Natural killer cell (primary cell): ENCODE measurements at regions not wholly inside any gene's neighbourhood (a gene's known extent, or its start where the extent isn't known, plus 50 kb on each side); places are given as distances from the start of the nearest gene placed in this dataset.

Experiments
- ATAC-seq, 3 donors: fragments of 150-1000 bp in 2 of 3; fragments of 200-7000 bp in 1 of 3; cut with Tn5 transposase; 1 replicate in 1 of 3; 2 replicates in 2 of 3; pipeline ENCODE4 v1.10.0; 2021; ENCODE audit warnings: mild to moderate bottlenecking in 2 of 3, moderate library complexity in 2 of 3
- DNase-seq, 2 donors: peaks; one replicate each; pipeline versions ENCODE4 v3.0.0 to v3.0.0-alpha.2; 2013 to 2021; ENCODE audit warnings: mixed read lengths in 1 of 2
- H3K27ac ChIP-seq: one replicate; pipeline ENCODE4 v1.5.1; 2013; ENCODE audit warnings: mild to moderate bottlenecking, low read length
- H3K27me3 ChIP-seq: one replicate; pipeline ENCODE4 v1.6.1; 2013; ENCODE audit warnings: low read length; ENCODE audit not compliant: control insufficient read depth, insufficient read depth
- H3K36me3 ChIP-seq: one replicate; pipeline ENCODE4 v1.6.1; 2013; ENCODE audit warnings: low read length; ENCODE audit not compliant: control insufficient read depth, insufficient read depth
- H3K4me1 ChIP-seq: one replicate; pipeline ENCODE4 v1.6.1; 2013; ENCODE audit warnings: low read length; ENCODE audit not compliant: control insufficient read depth, insufficient read depth
- H3K4me3 ChIP-seq: one replicate; pipeline ENCODE4 v1.5.1; 2013; ENCODE audit warnings: low read length
- H3K9me3 ChIP-seq: one replicate; pipeline ENCODE4 v1.6.1; 2013; ENCODE audit warnings: low read length; ENCODE audit not compliant: control insufficient read depth, insufficient read depth
- H3K27ac Mint-ChIP-seq, 2 donors: one replicate each; pipeline ENCODE4 v1.8.0; 2022; ENCODE audit warnings: mild to moderate bottlenecking in 2 of 2, mixed read lengths in 2 of 2, moderate library complexity in 1 of 2
- H3K27me3 Mint-ChIP-seq, 2 donors: one replicate each; pipeline ENCODE4 v1.8.0; 2022; ENCODE audit warnings: low read depth in 2 of 2, mixed read lengths in 2 of 2
- H3K36me3 Mint-ChIP-seq: one replicate; pipeline ENCODE4 v1.8.0; 2022; ENCODE audit warnings: mixed read lengths
- H3K4me1 Mint-ChIP-seq, 2 donors: one replicate each; pipeline ENCODE4 v1.8.0; 2022; ENCODE audit warnings: mixed read lengths in 2 of 2
- H3K4me3 Mint-ChIP-seq: one replicate; pipeline ENCODE4 v1.8.0; 2022; ENCODE audit warnings: mild to moderate bottlenecking, moderate library complexity, mixed read lengths
- H3K9me3 Mint-ChIP-seq, 2 donors: one replicate each; pipeline ENCODE4 v1.8.0; 2022; ENCODE audit warnings: mixed read lengths in 2 of 2
- CTCF ChIP-seq: fragments of 200-600 bp; IDR thresholded peaks from one replicate; pipeline ENCODE4 v1.8.0; 2022; ENCODE audit warnings: antibody characterized with exemption
- WGBS: methylation state at CpG from one replicate; pipeline ENCODE4 v1.1.7; 2013; ENCODE audit warnings: missing lambda C conversion rate; ENCODE audit not compliant: insufficient coverage; 5-methylcytosine and 5-hydroxymethylcytosine counted together
- intact Hi-C: fragments of 100-400 bp; cut with micrococcal nuclease; formaldehyde crosslinking; loops from one replicate; pipeline ENCODE4 v1.14.2; 2022

GRCh38 chr1:101307985-101308689, 71.3 kb downstream of the S1PR1 start:
- H3K4me3 ChIP-seq: no peak overlapping the region

GRCh38 chr1:101308935-101309333, 72.1 kb downstream of the S1PR1 start:
- Histone ChIP-seq H3K36me3 (no peaks in the 10 kb centered on the region), H3K4me3 (peak overlapping the region; percentile 28), H3K27me3 (no peaks in the 10 kb centered on the region), H3K27ac (peak overlapping the region; percentile 86), H3K9me3 (no peaks in the 10 kb centered on the region), H3K4me1 (peaks cover 71% of the 10 kb centered on the region)
- no peak for TF ChIP-seq CTCF
- peak overlapping the region; percentile 91 for H3K27ac Mint-ChIP-seq
- DNase-seq (no peak), ATAC-seq (peak in 1 of 3 donors; percentile 3)
- H3K36me3 Mint-ChIP-seq: no peaks in the 10 kb centered on the region
- peak overlapping the region; percentile 84 for H3K4me3 Mint-ChIP-seq
- 16% methylated on average over 5 of the region's 8 CpGs for WGBS
- intact Hi-C loops: loop anchor here (1.0 to 2.0 kb wide), 3 partner anchors 23 to 48 kb away; no protein-coding TSS in a partner anchor
- no peaks in the 10 kb centered on the region for H3K9me3 Mint-ChIP-seq
- peaks cover 79 to 81% of the 10 kb centered on the region in 2 donors for H3K4me1 Mint-ChIP-seq
- no peaks in the 10 kb centered on the region for H3K27me3 Mint-ChIP-seq

More at GRCh38 chr1:101307985-101308689, 71.3 kb downstream of the S1PR1 start:
- Mint-ChIP-seq H3K4me3 (peak overlapping the region; percentile 84), H3K36me3 (no peaks in the 10 kb centered on the region), H3K4me1 (peaks cover 71 to 73% of the 10 kb centered on the region in 2 donors), H3K27ac (peak overlapping the region; percentile 91), H3K9me3 (no peaks in the 10 kb centered on the region), H3K27me3 (no peaks in the 10 kb centered on the region)
- TF ChIP-seq CTCF: no peak
- ATAC-seq (no peak), DNase-seq (peak in 1 of 2 donors; percentile 29)
- peaks cover 66% of the 10 kb centered on the region for H3K4me1 ChIP-seq
- no peaks in the 10 kb centered on the region for H3K36me3 ChIP-seq
- no peaks in the 10 kb centered on the region for H3K27me3 ChIP-seq
- intact Hi-C loops: loop anchor here (2.0 kb wide), 1 partner anchor 31 kb away; no protein-coding TSS in a partner anchor
- peak overlapping the region; percentile 86 for H3K27ac ChIP-seq
- 49% methylated on average over 7 of the region's 7 CpGs for WGBS
- H3K9me3 ChIP-seq: no peaks in the 10 kb centered on the region

- no peaks in the 10 kb centered on the region for H3K36me3 Mint-ChIP-seq
- peak; percentile 72 to 94 for DNase-seq
- peak overlapping the region; percentile 91 for H3K27ac Mint-ChIP-seq
- peak overlapping the region; percentile 86 for H3K27ac ChIP-seq
- H3K9me3 ChIP-seq: no peaks in the 10 kb centered on the region
- H3K4me1 Mint-ChIP-seq: peaks cover 86 to 88% of the 10 kb centered on the region in 2 donors
- peak; percentile 66 to 89 (median 85) for ATAC-seq
- H3K9me3 Mint-ChIP-seq: no peaks in the 10 kb centered on the region
- H3K27me3 Mint-ChIP-seq: no peaks in the 10 kb centered on the region
- no peaks in the 10 kb centered on the region for H3K36me3 ChIP-seq
- H3K27me3 ChIP-seq: no peaks in the 10 kb centered on the region
- H3K4me1 ChIP-seq: peaks cover 76% of the 10 kb centered on the region
- intact Hi-C loops: loop anchor here (1.0 to 10.0 kb wide), 7 partner anchors 23 to 915 kb away; partner anchors contain the start of gene S1PR1
- TF ChIP-seq CTCF: peak; percentile 83
- H3K4me3 ChIP-seq: peak overlapping the region; percentile 28
- peak overlapping the region; percentile 84 for H3K4me3 Mint-ChIP-seq
- under 1% methylated on average over 35 of the region's 37 CpGs for WGBS
Observed at GRCh38 chr1:101309334-101310311, 72.8 kb downstream of the S1PR1 start.
